ENCODE measurements at regions not wholly inside any gene's neighbourhood (a gene's known extent, or its start where the extent isn't known, plus 50 kb on each side); places are given as distances from the start of the nearest gene placed in this dataset.

DNA sequence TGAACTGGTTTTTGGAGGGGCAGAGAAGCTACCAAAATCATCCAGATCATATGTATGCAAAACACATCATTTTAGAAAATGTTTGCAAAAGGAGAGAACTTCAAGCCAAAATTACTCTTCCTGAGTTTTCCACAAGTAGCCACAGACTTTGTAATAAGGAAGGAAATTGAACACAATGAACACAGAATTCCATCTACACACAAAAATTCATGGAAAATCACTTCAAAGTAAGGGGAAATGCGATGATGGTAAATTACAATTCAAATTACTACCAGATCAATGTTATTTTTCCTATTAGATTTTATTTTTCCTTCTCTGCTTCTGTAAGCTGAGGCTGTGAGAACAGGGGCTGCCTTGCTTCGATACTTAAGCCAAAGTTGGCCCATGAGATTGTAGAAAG is 172.1 kb upstream of the ARL4C start:
- TF ChIP-seq, protein P1, sequence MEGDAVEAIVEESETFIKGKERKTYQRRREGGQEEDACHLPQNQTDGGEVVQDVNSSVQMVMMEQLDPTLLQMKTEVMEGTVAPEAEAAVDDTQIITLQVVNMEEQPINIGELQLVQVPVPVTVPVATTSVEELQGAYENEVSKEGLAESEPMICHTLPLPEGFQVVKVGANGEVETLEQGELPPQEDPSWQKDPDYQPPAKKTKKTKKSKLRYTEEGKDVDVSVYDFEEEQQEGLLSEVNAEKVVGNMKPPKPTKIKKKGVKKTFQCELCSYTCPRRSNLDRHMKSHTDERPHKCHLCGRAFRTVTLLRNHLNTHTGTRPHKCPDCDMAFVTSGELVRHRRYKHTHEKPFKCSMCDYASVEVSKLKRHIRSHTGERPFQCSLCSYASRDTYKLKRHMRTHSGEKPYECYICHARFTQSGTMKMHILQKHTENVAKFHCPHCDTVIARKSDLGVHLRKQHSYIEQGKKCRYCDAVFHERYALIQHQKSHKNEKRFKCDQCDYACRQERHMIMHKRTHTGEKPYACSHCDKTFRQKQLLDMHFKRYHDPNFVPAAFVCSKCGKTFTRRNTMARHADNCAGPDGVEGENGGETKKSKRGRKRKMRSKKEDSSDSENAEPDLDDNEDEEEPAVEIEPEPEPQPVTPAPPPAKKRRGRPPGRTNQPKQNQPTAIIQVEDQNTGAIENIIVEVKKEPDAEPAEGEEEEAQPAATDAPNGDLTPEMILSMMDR (conservative IDR thresholded peaks at IDR 0.05): no peak

More for the DNA sequence above, 172.1 kb upstream of the ARL4C start:
- Mint-ChIP-seq H3K4me3 (no peak overlapping the region), H3K9me3 (peaks cover 17 to 23% of the 10 kb centered on the region in 2 experiments), H3K36me3 (ENCODE audit: insufficient read depth in 1 of 3, low read depth in 3 of 3) (peaks cover 5 to 34% (median 11%) of the 10 kb centered on the region in 3 experiments), H3K27me3 (ENCODE audit: low read depth) (peaks cover 10% of the 10 kb centered on the region; the same call in 1 of the 2 replicates), H3K27ac (no peak overlapping the region), H3K4me1 (peaks cover 19 to 20% of the 10 kb centered on the region in 2 experiments)
- Histone ChIP-seq H4K5ac (ENCODE audit: insufficient read length, low read depth, low read length) (no peak overlapping the region), H3K4me2 (ENCODE audit: insufficient read depth, insufficient read length, low read length) (no peak overlapping the region), H3K18ac (ENCODE audit: insufficient read length, low read depth, low read length) (no peak overlapping the region), H2BK15ac (ENCODE audit: low read depth, low read length) (no peak overlapping the region), H3K14ac (ENCODE audit: insufficient read depth, low read length) (no peak overlapping the region), H4K91ac (ENCODE audit: insufficient read length, low read depth, low read length) (no peak overlapping the region), H2AFZ (ENCODE audit: low read length) (no peak overlapping the region), H3K23ac (ENCODE audit: insufficient read length, low read depth, low read length) (no peak overlapping the region), H2BK20ac (ENCODE audit: low read depth, low read length, poor library complexity, severe bottlenecking) (no peak overlapping the region), H3K23me2 (ENCODE audit: insufficient read length, low read depth, low read length, poor library complexity, severe bottlenecking) (no peaks in the 10 kb centered on the region), H4K8ac (replicated peaks; ENCODE audit: insufficient read length, low read depth, low read length) (no peak overlapping the region), H3K79me2 (ENCODE audit: insufficient read depth, low read length) (no peaks in the 10 kb centered on the region), H3K9me3 (ENCODE audit: control insufficient read depth, low read depth, low read length) (peaks cover 7% of the 10 kb centered on the region), H2BK5ac (ENCODE audit: insufficient read length, low read length) (no peak overlapping the region), H3K9ac (ENCODE audit: extremely low read depth, insufficient read length, low read length) (no peak overlapping the region), H2AK5ac (ENCODE audit: insufficient read length, low read length) (no peak overlapping the region), H3K27ac (ENCODE audit: insufficient read length, low read depth, low read length) (no peak overlapping the region), H3T11ph (ENCODE audit: low read length) (no peak overlapping the region), H2BK12ac (ENCODE audit: insufficient read length, low read depth, low read length) (no peak overlapping the region), H3K4ac (ENCODE audit: low read depth, low read length) (no peak overlapping the region), H3K4me1 (ENCODE audit: insufficient read depth, low read length) (no peaks in the 10 kb centered on the region; the same call in 1 of the 2 replicates), H4K20me1 (ENCODE audit: control insufficient read depth, insufficient read depth, insufficient read length) (no peaks in the 10 kb centered on the region), H2BK120ac (ENCODE audit: low read depth, low read length, poor library complexity, severe bottlenecking) (no peak overlapping the region), H3K56ac (ENCODE audit: insufficient read length, low read depth, low read length) (no peak overlapping the region), H3K27me3 (ENCODE audit: insufficient read depth, low read length) (no peaks in the 10 kb centered on the region), H3K79me1 (ENCODE audit: insufficient read depth, low read depth, low read length, poor library complexity, severe bottlenecking) (no peaks in the 10 kb centered on the region)
- DNase-seq: no peak
- WGBS (ENCODE audit: extremely low coverage, insufficient read length, low lambda C conversion rate): no CpG with 5 or more reads among the region's 2 CpGs
